Amniotic stem cell (primary cell): ENCODE measurements at regions not wholly inside any gene's neighbourhood (a gene's known extent, or its start where the extent isn't known, plus 50 kb on each side); places are given as distances from the start of the nearest gene placed in this dataset.
"Not testable (repeated sequence)": the region's sequence is repeated elsewhere in the genome, so short reads cannot be mapped to it uniquely, and the experiment has no call there.

Experiments used
- DNase-seq: peaks from one replicate; lab custom pipeline; 2025; lab: John Stamatoyannopoulos, UW

GRCh38 chr14:53295372-53295771 is 142.2 kb upstream of the DDHD1 start:
- no peak for DNase-seq

GRCh38 chr14:53286301-53286700 is 133.2 kb upstream of the DDHD1 start:
- no peak for DNase-seq

GRCh38 chr14:53285821-53286220 is 132.7 kb upstream of the DDHD1 start:
- DNase-seq: no peak

GRCh38 chr14:53285064-53285463 is 131.9 kb upstream of the DDHD1 start:
- DNase-seq: no peak

- no peak for DNase-seq
Measured at GRCh38 chr14:53278602-53279506, 125.7 kb upstream of the DDHD1 start.

- DNase-seq: no peak
Measured at GRCh38 chr14:53273671-53274072, 120.5 kb upstream of the DDHD1 start.

GRCh38 chr14:53265025-53265424 is 111.9 kb upstream of the DDHD1 start:
- DNase-seq: no peak

- DNase-seq: no peak
Measured at GRCh38 chr14:53260928-53261327, 107.8 kb upstream of the DDHD1 start.

GRCh38 chr14:53260286-53260685 is 107.2 kb upstream of the DDHD1 start:
- DNase-seq: no peak

GRCh38 chr14:53252141-53252540 is 99.0 kb upstream of the DDHD1 start:
- no peak for DNase-seq

- DNase-seq: no peak
Measured at GRCh38 chr14:53249059-53249458, 95.9 kb upstream of the DDHD1 start.

GRCh38 chr14:53247596-53248370 is 94.7 kb upstream of the DDHD1 start:
- no peak for DNase-seq

GRCh38 chr14:53242898-53243297 is 89.8 kb upstream of the DDHD1 start:
- not testable (repeated sequence) for DNase-seq

GRCh38 chr14:53237488-53237887 is 84.4 kb upstream of the DDHD1 start:
- DNase-seq: no peak

GRCh38 chr14:53236708-53237107 is 83.6 kb upstream of the DDHD1 start:
- DNase-seq: no peak

GRCh38 chr14:53231171-53231570 is 78.0 kb upstream of the DDHD1 start:
- DNase-seq: no peak

GRCh38 chr14:53228966-53229365 is 75.8 kb upstream of the DDHD1 start:
- no peak for DNase-seq

- DNase-seq: no peak
Measured at GRCh38 chr14:53227154-53227718, 74.1 kb upstream of the DDHD1 start.

- no peak for DNase-seq
Measured at GRCh38 chr14:53226553-53226952, 73.4 kb upstream of the DDHD1 start.

GRCh38 chr14:53220914-53221313 is 67.8 kb upstream of the DDHD1 start:
- DNase-seq: no peak

- DNase-seq: no peak
Measured at GRCh38 chr14:53218161-53218560, 65.0 kb upstream of the DDHD1 start.

GRCh38 chr14:53217316-53217994 is 64.3 kb upstream of the DDHD1 start:
- no peak for DNase-seq
